Neural progenitor cell (in vitro differentiated cells): ENCODE measurements at regions not wholly inside any gene's neighbourhood (a gene's known extent, or its start where the extent isn't known, plus 50 kb on each side); places are given as distances from the start of the nearest gene placed in this dataset.

Experiments
- DNase-seq: peaks from one replicate; pipeline ENCODE4 v3.0.0-alpha.2; 2016; ENCODE audit warnings: low spot score
- H2AFZ ChIP-seq: fragments of 200-600 bp; sonication (generic); replicated peaks from 2 replicates; pipeline ENCODE4 v1.6.1; 2016; ENCODE audit warnings: antibody characterized with exemption
- H3F3A ChIP-seq: fragments of 200-600 bp; sonication (generic); 2 replicates; pipeline ENCODE4 v1.6.1; 2016; ENCODE audit warnings: antibody characterized with exemption, low read depth
- H3K27ac ChIP-seq: fragments of 200-600 bp; sonication (generic); 2 replicates; pipeline ENCODE4 v1.5.1; 2016; ENCODE audit warnings: mild to moderate bottlenecking
- H3K27me3 ChIP-seq: fragments of 200-600 bp; sonication (generic); 2 replicates; pipeline ENCODE4 v1.6.1; 2016; ENCODE audit warnings: mild to moderate bottlenecking, moderate library complexity
- H3K36me3 ChIP-seq: fragments of 200-600 bp; sonication (generic); 2 replicates; pipeline ENCODE4 v1.5.1; 2016
- H3K4me1 ChIP-seq: fragments of 200-600 bp; sonication (generic); 2 replicates; pipeline ENCODE4 v1.6.1; 2016; ENCODE audit warnings: mixed run types
- H3K4me2 ChIP-seq: fragments of 200-600 bp; sonication (generic); 2 replicates; pipeline ENCODE4 v1.6.1; 2016
- H3K4me3 ChIP-seq: fragments of 200-600 bp; sonication (generic); 2 replicates; pipeline ENCODE4 v1.5.1; 2016
- H3K79me2 ChIP-seq: fragments of 200-600 bp; sonication (generic); 2 replicates; pipeline ENCODE4 v1.6.1; 2016; ENCODE audit warnings: low read depth
- H3K9ac ChIP-seq: fragments of 200-600 bp; sonication (generic); 2 replicates; pipeline ENCODE4 v1.6.1; 2016
- H3K9me3 ChIP-seq: fragments of 200-600 bp; sonication (generic); 2 replicates; pipeline ENCODE4 v1.5.1; 2016; ENCODE audit warnings: low read depth
- H4K20me1 ChIP-seq: fragments of 200-600 bp; sonication (generic); 2 replicates; pipeline ENCODE4 v1.6.1; 2016; ENCODE audit warnings: low read depth
- H3K27ac Mint-ChIP-seq: 3 replicates; pipeline ENCODE4 v1.8.0; 2021; ENCODE audit warnings: mixed read lengths
- H3K27me3 Mint-ChIP-seq: 2 replicates; pipeline ENCODE4 v1.8.0; 2022; ENCODE audit warnings: low read depth, mild to moderate bottlenecking, inconsistent platforms, moderate library complexity, mixed read lengths; ENCODE audit not compliant: insufficient read depth
- H3K36me3 Mint-ChIP-seq: 3 replicates; pipeline ENCODE4 v1.8.0; 2021; ENCODE audit warnings: mixed read lengths
- H3K4me1 Mint-ChIP-seq: 3 replicates; pipeline ENCODE4 v1.8.0; 2021; ENCODE audit warnings: mixed read lengths
- H3K4me3 Mint-ChIP-seq: 3 replicates; pipeline ENCODE4 v1.8.0; 2021; ENCODE audit warnings: mild to moderate bottlenecking, moderate library complexity, mixed read lengths
- H3K9me3 Mint-ChIP-seq: 3 replicates; pipeline ENCODE4 v1.8.0; 2020; ENCODE audit warnings: mixed read lengths
- CTCF ChIP-seq: fragments of 200-600 bp; sonication (generic); IDR thresholded peaks from 2 replicates; pipeline ENCODE4 v1.5.1; 2017; ENCODE audit warnings: antibody characterized with exemption, mild to moderate bottlenecking
- EZH2 ChIP-seq: fragments of 200-600 bp; sonication (generic); IDR thresholded peaks from 2 replicates; pipeline ENCODE4 v1.6.1; 2017; ENCODE audit warnings: antibody characterized with exemption, mild to moderate bottlenecking, moderate library complexity
- EZH2phosphoT487 ChIP-seq: fragments of 200-600 bp; sonication (generic); IDR thresholded peaks from 2 replicates; pipeline ENCODE4 v1.6.1; 2017; ENCODE audit warnings: antibody characterized with exemption

DNA sequence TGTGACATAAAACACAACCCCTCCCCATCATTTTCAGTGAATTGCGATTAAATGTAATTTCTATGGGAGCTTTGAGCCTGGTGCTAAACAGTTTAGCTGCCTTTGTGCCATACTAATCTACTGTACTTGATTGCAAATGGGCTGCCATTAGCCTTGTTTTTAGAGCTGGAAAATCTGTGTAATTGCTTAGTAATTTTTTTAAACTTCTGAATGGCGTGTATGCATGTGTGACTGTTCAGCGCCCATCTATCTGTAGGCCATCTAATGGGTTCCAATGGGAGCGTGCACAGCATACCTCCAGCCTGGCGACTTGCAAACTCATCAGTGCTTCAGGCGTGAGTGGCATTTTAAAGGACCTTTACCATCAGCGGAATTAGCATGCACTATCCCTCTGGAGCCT, 142.7 kb upstream of the KIRREL3 start:
- H3K36me3 Mint-ChIP-seq, result no peaks in the 10 kb centered on the region
- no peak overlapping the region for H3K4me3 Mint-ChIP-seq
- Histone ChIP-seq H3K27ac (no peak overlapping the region), H3K27me3 (no peaks in the 10 kb centered on the region), H4K20me1 (no peaks in the 10 kb centered on the region), H3K79me2 (no peaks in the 10 kb centered on the region), H3K9ac (no peak overlapping the region), H3K4me3 (no peak overlapping the region), H3K4me1 (no peaks in the 10 kb centered on the region), H3K9me3 (no peaks in the 10 kb centered on the region), H3F3A (no peaks in the 10 kb centered on the region), H2AFZ (no peak overlapping the region), H3K36me3 (no peaks in the 10 kb centered on the region), H3K4me2 (no peak overlapping the region)
- DNase-seq, result no peak
- H3K9me3 Mint-ChIP-seq, result no peaks in the 10 kb centered on the region
- TF ChIP-seq CTCF (no peak), EZH2phosphoT487 (no peak), EZH2 (no peak)
- no peak overlapping the region for H3K27ac Mint-ChIP-seq
- no peaks in the 10 kb centered on the region for H3K4me1 Mint-ChIP-seq
- peaks cover 4% of the 10 kb centered on the region for H3K27me3 Mint-ChIP-seq

- Histone ChIP-seq H3K79me2 (no peaks in the 10 kb centered on the region), H3K36me3 (no peaks in the 10 kb centered on the region), H3K9me3 (no peaks in the 10 kb centered on the region), H3K27ac (no peak overlapping the region), H3K4me1 (no peaks in the 10 kb centered on the region), H3F3A (no peaks in the 10 kb centered on the region), H3K9ac (no peak overlapping the region), H3K4me2 (no peak overlapping the region), H2AFZ (no peak overlapping the region), H4K20me1 (no peaks in the 10 kb centered on the region), H3K27me3 (no peaks in the 10 kb centered on the region), H3K4me3 (no peak overlapping the region)
- no peak overlapping the region for H3K27ac Mint-ChIP-seq
- peaks cover 2% of the 10 kb centered on the region for H3K36me3 Mint-ChIP-seq
- no peak for DNase-seq
- H3K9me3 Mint-ChIP-seq, result peaks cover 4% of the 10 kb centered on the region
- peaks cover 8% of the 10 kb centered on the region for H3K27me3 Mint-ChIP-seq
- no peak for TF ChIP-seq EZH2
- no peak for TF ChIP-seq EZH2phosphoT487
- TF ChIP-seq CTCF, result no peak
- no peaks in the 10 kb centered on the region for H3K4me1 Mint-ChIP-seq
- H3K4me3 Mint-ChIP-seq, result no peak overlapping the region
These were observed 138.0 kb upstream of the KIRREL3 start for GRCh38 chr11:127138613-127139012.

DNA sequence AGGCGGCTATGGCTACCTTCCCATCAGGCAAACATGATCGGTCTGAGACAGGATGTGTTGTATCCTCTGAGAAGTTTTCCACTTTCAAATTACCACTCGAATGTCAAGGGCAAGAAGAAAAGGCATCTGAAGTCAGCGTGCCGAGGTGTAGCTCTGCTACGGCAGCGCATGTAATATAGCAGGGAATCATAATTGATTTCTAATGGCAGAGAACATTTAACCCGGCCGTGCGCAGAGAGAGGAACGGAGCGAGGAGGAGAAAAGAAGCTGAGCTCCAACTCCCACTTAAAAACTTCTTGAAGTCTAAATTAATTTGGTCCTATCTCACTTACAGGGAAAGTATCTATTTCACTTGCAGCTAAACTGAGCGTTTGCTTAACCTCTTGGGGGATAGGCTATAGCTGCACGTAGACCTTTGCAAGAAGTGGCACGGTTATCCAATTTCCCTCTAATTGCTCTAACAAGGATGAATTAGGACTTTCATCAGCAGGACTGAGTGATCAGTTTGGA, 137.3 kb upstream of the KIRREL3 start:
- H2AFZ ChIP-seq, result no peak overlapping the region
- H3K9ac ChIP-seq, result no peak overlapping the region
- H3K4me2 ChIP-seq, result no peak overlapping the region
- no peaks in the 10 kb centered on the region for H3K79me2 ChIP-seq
- Mint-ChIP-seq H3K27me3 (peaks cover 8% of the 10 kb centered on the region), H3K36me3 (peaks cover 2% of the 10 kb centered on the region), H3K4me3 (no peak overlapping the region), H3K9me3 (peaks cover 4% of the 10 kb centered on the region), H3K27ac (no peak overlapping the region), H3K4me1 (no peaks in the 10 kb centered on the region)
- no peak for DNase-seq
- no peaks in the 10 kb centered on the region for H3F3A ChIP-seq
- TF ChIP-seq EZH2phosphoT487, result no peak
- no peak for TF ChIP-seq CTCF
- no peak for TF ChIP-seq EZH2
- no peaks in the 10 kb centered on the region for H3K4me1 ChIP-seq
- H3K27ac ChIP-seq, result no peak overlapping the region
- no peaks in the 10 kb centered on the region for H3K27me3 ChIP-seq
- H3K36me3 ChIP-seq, result no peaks in the 10 kb centered on the region
- no peaks in the 10 kb centered on the region for H3K9me3 ChIP-seq
- H3K4me3 ChIP-seq, result no peak overlapping the region
- H4K20me1 ChIP-seq, result no peaks in the 10 kb centered on the region
